ENCODE measurements at regions not wholly inside any gene's neighbourhood (a gene's known extent, or its start where the extent isn't known, plus 50 kb on each side); places are given as distances from the start of the nearest gene placed in this dataset.
"Not testable (repeated sequence)": the region's sequence is repeated elsewhere in the genome, so short reads cannot be mapped to it uniquely, and the experiment has no call there.

DNA sequence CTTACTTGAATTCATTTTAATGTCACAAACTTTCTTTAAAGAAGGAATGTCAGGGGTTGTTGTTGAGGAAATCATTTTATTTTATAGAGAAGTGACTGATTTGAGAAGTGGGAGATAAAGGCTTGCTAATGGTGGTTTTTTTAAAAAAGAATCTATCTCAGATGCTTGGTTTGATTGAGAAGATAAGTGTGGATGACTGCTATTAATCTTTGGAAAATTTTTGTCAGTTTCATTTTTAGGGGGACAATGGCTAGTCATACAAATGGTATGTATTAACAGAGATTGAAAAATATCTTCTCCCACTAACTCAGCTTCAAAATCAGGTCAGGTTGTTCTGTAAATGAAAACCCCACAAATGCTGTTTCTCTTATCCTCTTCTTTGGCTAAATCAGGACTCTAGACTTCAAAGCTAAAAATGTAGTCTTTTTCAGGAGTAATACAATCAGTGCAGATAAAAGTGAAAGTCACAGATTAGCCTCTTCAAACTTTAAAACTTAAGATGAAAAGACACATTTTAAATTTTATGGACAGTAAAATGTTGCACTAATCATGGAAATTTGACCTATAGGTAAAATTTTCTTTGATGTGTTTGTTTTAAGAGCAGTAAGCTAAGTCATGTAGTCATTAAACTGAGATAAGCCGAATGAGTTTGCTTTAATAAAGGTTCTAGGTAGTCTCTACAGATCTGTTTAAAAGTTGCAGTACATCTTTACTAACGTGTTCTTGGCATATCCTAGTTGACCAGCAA lies 674.2 kb upstream of the VRK2 start:
- DNase-seq = no peak

DNA sequence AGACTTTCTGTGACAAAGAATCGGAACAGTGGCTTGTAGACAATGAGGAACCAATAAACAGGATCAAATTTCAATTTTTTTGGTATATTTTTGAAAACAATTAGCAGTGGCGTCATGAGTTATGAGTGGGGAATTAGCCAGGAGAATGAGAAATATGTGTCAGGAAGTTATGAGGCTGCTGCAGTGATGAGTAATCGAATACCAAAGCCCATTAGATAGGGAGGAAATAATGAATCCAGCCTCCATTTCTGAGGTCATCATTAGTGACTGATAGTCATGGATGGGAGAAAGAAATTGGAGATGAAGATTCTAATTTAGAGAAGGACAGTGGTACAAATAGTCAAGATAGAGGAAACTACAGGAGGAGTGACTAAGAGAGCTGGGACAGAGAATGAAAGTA lies 673.1 kb upstream of the VRK2 start:
- no peak for DNase-seq

DNA sequence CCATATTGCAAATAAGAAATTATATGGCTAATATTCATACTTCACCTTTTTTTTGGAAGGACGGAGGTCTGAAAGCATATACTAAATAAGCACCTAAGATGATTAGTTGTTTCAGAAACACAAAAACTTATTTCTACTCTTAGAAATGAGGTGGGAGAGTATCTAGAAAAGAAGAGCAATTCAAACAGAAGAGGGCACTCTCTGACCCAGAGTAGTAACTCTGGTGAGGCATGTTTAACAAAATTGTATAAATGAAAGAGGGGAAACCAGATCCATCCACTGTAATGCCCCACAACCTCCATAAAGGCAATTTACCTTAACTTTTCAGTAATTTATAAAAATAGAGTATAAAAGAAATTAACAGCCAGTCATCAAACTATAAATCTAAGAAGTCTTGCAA lies 669.6 kb upstream of the VRK2 start:
- no peak for DNase-seq

- DNase-seq = no peak
Measured at GRCh38 chr2:57386305-57386704, 660.3 kb upstream of the VRK2 start.

GRCh38 chr2:57396355-57397098 lies 650.1 kb upstream of the VRK2 start:
- no peak for DNase-seq

DNA sequence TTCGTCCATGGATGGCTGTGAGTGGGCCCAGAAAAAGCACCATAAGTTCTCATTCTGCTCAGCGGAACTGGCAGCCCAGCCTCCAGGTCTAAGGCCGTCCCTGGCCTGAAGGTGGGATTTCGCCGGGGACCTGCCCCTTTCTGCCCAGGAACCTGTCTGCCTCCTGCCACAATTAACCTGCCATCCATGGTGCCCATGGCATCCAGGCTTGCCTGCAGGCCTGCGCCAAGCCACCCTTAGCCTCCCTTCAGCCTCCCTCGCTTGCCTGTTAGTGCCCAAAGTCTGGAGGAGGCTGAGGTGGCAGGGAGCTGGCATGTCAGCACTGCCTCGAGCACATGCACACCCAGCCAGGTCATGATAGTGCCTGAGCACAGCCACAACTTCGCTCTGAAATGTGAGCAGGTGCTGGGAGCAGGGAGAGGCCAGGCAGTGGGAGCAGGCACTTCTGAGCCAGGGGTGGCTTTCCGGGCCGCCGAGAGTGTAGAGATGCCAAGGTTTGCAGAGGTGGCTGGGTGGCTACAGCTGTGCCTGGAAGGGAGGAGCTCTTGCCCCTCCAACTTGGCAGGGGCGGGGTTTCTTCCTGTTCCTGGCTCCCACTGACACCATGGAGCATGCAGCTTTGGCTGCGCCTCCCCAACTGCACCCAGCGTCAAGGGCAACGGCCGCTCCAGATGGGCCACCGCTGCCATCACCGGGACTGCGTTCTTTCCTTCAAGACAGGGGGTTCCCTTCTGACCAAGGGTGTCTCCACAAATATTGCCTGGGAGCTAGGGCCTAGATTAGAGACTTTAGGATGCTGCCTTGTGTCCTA lies 648.9 kb upstream of the VRK2 start:
- no peak for DNase-seq

GRCh38 chr2:57399057-57399456 lies 647.5 kb upstream of the VRK2 start:
- no peak for DNase-seq

DNA sequence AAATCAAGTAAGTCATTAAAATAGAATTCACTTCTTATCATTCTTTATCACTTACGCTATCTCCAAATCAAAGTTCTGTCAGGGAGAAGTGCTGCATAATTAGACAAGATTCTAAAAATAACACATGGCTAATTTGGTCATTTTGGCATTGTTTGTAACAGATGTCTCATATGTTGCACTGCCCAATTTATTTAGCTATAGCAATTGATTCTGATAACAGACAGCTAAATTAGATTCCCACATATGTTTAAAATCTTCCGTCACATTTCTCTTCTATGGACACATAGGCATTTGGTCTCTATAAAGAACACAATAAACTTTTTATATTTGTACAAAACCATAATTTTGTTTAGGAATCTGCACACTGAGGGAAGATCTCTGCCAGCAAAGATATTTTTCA lies 644.5 kb upstream of the VRK2 start:
- no peak for DNase-seq

- DNase-seq = no peak
Measured at GRCh38 chr2:57402755-57403154, 643.9 kb upstream of the VRK2 start.

DNA sequence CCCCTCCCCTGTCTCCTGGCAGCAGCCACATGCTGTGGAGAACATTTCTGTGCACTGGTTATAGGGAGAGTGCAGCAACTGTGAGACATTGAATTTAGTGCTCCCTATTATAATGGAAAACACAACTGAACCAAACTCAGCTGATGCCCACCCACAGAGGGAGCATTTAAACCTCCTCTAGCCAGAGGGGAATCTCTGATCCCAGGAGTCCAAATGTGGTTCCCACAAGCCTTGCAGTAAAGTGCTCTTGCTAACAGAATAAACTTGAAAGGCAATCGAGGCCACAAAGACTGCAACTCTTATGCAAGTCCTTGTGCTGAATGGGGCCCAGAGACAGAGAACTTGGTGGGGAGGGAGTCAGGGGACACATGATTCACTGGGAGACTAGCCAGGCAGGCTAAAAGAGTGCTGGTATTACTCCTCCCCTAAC lies 638.8 kb upstream of the VRK2 start:
- no peak for DNase-seq

- no peak for DNase-seq
Measured at GRCh38 chr2:57408587-57408986, 638.0 kb upstream of the VRK2 start.

GRCh38 chr2:57417007-57417406 lies 629.6 kb upstream of the VRK2 start:
- DNase-seq = no peak

DNA sequence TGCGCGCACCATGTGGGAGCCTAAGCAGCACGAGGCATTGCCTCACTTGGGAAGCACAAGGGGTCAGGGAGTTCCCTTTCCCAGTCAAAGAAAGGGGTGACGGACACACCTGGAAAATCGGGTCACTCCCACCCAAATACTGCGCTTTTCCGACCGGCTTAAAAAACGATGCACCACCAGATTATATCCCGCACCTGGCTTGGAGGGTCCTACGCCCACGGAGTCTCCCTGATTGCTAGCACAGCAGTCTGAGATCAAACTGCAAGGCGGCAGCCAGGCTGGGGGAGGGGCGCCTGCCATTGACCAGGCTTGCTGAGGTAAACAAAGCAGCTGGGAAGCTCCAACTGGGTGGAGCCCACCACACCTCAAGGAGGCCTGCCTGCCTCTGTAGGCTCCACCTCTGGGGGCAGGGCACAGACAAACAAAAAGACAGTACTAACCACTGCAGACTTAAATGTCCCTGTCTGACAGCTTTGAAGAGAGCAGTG lies 627.7 kb upstream of the VRK2 start:
- DNase-seq = not testable (repeated sequence)

- no peak for DNase-seq
Measured at GRCh38 chr2:57429831-57430230, 616.8 kb upstream of the VRK2 start.

DNA sequence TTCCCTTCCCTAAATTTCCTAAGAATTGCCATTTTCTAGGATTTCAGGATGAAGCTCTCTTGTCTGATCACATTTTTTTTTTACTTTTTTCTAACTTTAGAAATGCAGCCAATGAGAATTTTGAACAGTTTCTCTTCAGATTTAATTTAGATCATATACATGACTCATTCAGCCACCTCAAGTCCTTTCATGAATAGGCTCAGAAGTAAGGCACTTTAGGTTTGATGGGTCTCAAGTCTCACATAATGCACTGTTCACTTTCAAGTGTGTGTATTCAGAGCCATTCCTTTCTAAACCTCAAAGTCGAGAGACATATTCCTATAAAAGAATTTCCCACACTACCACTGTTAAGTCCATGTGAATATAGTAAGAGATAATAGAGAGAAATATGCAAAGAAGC lies 614.1 kb upstream of the VRK2 start:
- DNase-seq = no peak

DNA sequence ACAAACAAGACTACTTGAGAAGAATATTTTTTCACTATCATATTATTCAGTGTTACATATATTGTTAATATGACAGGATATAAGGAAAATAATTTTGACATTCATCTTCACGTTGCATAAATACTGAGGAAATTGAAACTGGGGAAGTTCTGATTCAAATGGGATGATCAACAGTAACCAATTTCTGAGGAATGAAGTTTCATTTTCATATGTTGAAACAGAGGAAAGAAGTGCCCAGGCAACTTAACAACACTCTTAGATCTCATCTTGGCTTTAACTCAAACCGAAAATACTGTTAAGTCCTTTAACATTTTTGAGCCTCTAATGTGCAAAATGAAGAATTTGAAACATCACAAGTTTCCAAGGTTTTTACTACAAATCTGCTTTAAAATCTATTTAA lies 612.2 kb upstream of the VRK2 start:
- DNase-seq = no peak

DNA sequence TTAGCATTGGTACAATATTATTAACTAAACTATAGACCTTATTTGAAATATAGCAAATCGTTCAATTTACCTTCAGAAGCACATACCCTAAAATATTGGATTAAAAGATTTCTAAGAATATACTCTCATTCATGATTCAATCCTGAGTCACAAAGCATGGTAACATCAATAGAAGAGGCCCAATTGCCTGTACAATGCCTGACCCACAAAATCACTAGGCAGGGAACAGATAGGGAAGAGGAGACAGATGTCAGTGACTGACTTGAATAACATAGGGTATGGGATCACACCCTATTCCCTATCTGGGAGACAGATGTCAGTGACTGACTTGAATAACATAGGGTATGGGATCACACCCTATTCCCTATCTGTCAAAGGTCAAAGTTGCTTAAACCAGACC lies 611.6 kb upstream of the VRK2 start:
- DNase-seq = no peak

GRCh38 chr2:57437077-57437476 lies 609.5 kb upstream of the VRK2 start:
- no peak for DNase-seq

DNA sequence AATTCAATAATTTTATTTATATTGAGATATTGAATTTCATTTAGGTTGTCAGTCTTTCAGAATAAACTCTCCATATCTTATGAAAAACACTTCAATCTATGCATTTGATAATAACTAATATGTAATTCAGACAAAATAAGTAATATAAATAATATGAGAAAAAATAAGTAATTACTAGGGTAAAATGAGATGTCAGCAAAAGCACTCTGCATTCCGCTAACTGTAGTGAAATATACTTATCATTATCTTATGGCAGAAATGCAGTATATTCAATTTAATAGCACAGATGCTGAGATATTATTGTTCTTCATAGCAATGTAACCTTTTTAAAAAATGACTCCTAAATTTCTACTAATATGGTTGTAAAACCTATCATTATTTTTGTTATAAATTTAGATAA lies 606.2 kb upstream of the VRK2 start:
- no peak for DNase-seq

DNA sequence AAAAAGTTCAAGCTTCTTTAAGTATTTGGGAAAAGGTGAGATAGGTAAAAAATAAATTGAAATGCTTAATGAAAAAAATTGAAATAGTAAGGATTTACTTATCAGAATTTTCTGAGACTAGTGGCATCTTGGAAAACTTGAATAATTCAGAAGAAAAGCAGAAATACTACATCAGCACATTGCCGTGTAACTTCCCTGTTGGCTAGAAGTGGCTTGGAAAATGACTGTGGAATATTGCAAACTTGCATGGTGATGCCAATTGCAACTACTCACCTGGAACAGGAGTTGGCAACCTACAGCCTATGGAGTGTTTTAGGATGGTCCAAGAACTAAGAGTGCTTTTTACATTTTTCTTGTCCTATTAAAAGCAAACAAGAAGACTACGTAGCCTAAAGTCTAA lies 603.5 kb upstream of the VRK2 start:
- DNase-seq = no peak

DNA sequence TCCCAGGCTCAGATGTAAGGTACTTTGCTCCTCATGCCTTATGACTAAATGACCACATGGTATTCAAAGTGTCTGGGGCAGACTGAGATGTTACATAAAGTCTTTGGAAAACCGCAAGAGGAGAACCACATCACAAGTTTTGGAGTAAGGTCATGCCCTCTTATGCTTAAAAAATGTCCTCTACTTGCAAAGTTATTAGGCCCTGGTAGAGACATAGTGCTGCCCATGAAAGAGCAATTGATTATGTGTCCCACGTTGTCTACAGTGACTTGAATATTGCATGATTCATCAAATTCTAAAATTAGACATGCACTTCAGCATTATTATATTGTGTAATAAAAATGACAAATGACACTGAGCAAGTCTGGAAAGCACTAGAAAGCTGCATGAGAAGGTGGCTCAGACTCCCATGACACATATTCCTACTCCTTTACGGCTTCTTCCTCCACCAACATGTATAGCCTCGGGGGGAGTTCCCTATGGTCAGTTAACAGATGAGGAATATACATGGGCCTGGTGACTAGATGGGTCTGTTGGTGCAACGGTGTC lies 602.6 kb upstream of the VRK2 start:
- DNase-seq = no peak

DNA sequence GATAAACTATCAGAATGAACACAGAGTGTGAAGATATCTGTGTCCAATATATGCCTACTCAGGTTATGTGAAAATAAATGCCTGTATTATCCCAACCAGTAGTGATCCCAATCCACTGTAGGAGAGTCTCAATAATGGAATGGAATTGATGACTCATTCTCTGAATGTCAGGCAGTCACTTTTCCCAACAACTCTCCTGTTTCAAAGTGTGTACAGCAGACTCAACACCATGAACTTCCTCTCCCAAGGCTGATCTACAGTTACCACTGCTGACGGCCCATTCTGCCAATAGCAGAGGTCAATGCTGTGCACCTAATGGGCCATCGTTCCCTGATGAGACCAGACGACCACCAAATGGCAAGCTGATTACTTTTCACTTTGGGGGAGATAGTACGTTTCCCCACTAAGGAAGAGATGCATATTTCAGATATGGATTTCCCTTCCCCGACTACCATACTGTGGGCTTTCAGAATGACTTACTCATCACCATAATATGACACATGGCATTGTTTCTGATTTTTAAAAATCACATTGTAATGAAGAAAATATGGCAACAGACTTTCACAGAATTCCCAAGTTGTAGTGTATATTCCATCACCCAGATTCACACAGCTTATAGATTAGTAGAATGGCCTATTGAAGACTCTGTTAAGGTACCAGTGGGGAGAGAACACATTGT lies 601.7 kb upstream of the VRK2 start:
- no peak for DNase-seq

GRCh38 chr2:57448816-57449215 lies 597.8 kb upstream of the VRK2 start:
- DNase-seq = no peak
